BLaER1 (cell line): ENCODE measurements at regions not wholly inside any gene's neighbourhood (a gene's known extent, or its start where the extent isn't known, plus 50 kb on each side); places are given as distances from the start of the nearest gene placed in this dataset.
"Not testable (repeated sequence)": the region's sequence is repeated elsewhere in the genome, so short reads cannot be mapped to it uniquely, and the experiment has no call there.

Experiments
- H3K27ac ChIP-seq: shearing (Covaris generic); formaldehyde crosslinking; 2 replicates; pipeline ENCODE4 v1.8.1; 2022
- H3K27me3 ChIP-seq: shearing (Covaris generic); formaldehyde crosslinking; 2 replicates; pipeline ENCODE4 v1.8.1; 2022
- H3K36me3 ChIP-seq: shearing (Covaris generic); formaldehyde crosslinking; 2 replicates; pipeline ENCODE4 v1.8.1; 2022
- H3K4me1 ChIP-seq: shearing (Covaris generic); formaldehyde crosslinking; 2 replicates; pipeline ENCODE4 v1.8.1; 2022
- H3K4me2 ChIP-seq: shearing (Covaris generic); formaldehyde crosslinking; 2 replicates; pipeline ENCODE4 v1.8.1; 2022
- H3K4me3 ChIP-seq: shearing (Covaris generic); formaldehyde crosslinking; 2 replicates; pipeline ENCODE4 v1.8.1; 2022
- H3K9ac ChIP-seq: shearing (Covaris generic); formaldehyde crosslinking; 2 replicates; pipeline ENCODE4 v1.8.1; 2022
- H3K9me3 ChIP-seq: shearing (Covaris generic); formaldehyde crosslinking; 2 replicates; pipeline ENCODE4 v1.8.1; 2022
- H4K20me1 ChIP-seq: shearing (Covaris generic); formaldehyde crosslinking; 2 replicates; pipeline ENCODE4 v1.8.1; 2022
- Cebpa-rat ChIP-seq: shearing (Covaris generic); IDR thresholded peaks from 2 replicates; pipeline ENCODE4 v1.8.1; 2022

GRCh38 chr12:80018119-80018518 lies 81.2 kb upstream of the OTOGL start:
- Histone ChIP-seq H3K9ac (no peak overlapping the region), H4K20me1 (no peaks in the 10 kb centered on the region), H3K27me3 (no peaks in the 10 kb centered on the region), H3K4me3 (no peak overlapping the region), H3K4me2 (no peak overlapping the region), H3K36me3 (no peaks in the 10 kb centered on the region), H3K9me3 (0 out of 2 replicates have a peak, but pooled peaks cover 6% of the 10 kb centered on the region), H3K27ac (no peak overlapping the region), H3K4me1 (no peaks in the 10 kb centered on the region)
- no peak for TF ChIP-seq Cebpa-rat

- Histone ChIP-seq H3K9me3 (0 out of 2 replicates have a peak, but pooled peaks cover 6% of the 10 kb centered on the region), H3K27me3 (no peaks in the 10 kb centered on the region), H4K20me1 (no peaks in the 10 kb centered on the region), H3K36me3 (no peaks in the 10 kb centered on the region), H3K4me2 (no peak overlapping the region), H3K4me3 (no peak overlapping the region), H3K4me1 (no peaks in the 10 kb centered on the region), H3K27ac (no peak overlapping the region), H3K9ac (no peak overlapping the region)
- no peak for TF ChIP-seq Cebpa-rat
Measured at GRCh38 chr12:80017261-80017870, 82.0 kb upstream of the OTOGL start.

GRCh38 chr12:80016684-80017083 lies 81.8 kb upstream of the PPP1R12A start:
- H3K27ac ChIP-seq, result no peak overlapping the region
- H3K4me1 ChIP-seq, result no peaks in the 10 kb centered on the region
- H3K4me3 ChIP-seq, result no peak overlapping the region
- no peaks in the 10 kb centered on the region for H3K36me3 ChIP-seq
- H3K4me2 ChIP-seq, result no peak overlapping the region
- H3K9me3 ChIP-seq, result 0 out of 2 replicates have a peak, but pooled peaks cover 6% of the 10 kb centered on the region
- no peaks in the 10 kb centered on the region for H3K27me3 ChIP-seq
- no peak for TF ChIP-seq Cebpa-rat
- no peaks in the 10 kb centered on the region for H4K20me1 ChIP-seq
- H3K9ac ChIP-seq, result no peak overlapping the region

- H3K4me3 ChIP-seq, result no peak overlapping the region
- no peaks in the 10 kb centered on the region for H3K36me3 ChIP-seq
- H3K4me2 ChIP-seq, result no peak overlapping the region
- no peak overlapping the region for H3K9ac ChIP-seq
- no peak for TF ChIP-seq Cebpa-rat
- no peaks in the 10 kb centered on the region for H4K20me1 ChIP-seq
- no peaks in the 10 kb centered on the region for H3K27me3 ChIP-seq
- no peaks in the 10 kb centered on the region for H3K4me1 ChIP-seq
- H3K9me3 ChIP-seq, result 0 out of 2 replicates have a peak, but pooled peaks cover 6% of the 10 kb centered on the region
- no peak overlapping the region for H3K27ac ChIP-seq
Measured at GRCh38 chr12:80015660-80016059, 80.8 kb upstream of the PPP1R12A start.

GRCh38 chr12:80003744-80004143 lies 68.8 kb upstream of the PPP1R12A start:
- peak overlapping the region; percentile 43 for H3K4me2 ChIP-seq
- H3K9me3 ChIP-seq, H3K36me3 ChIP-seq, H3K4me3 ChIP-seq, H4K20me1 ChIP-seq, H3K27ac ChIP-seq, H3K9ac ChIP-seq, H3K27me3 ChIP-seq: not testable (repeated sequence)
- H3K4me1 ChIP-seq, result peaks cover 13% of the 10 kb centered on the region

GRCh38 chr12:80001562-80001961 lies 66.7 kb upstream of the PPP1R12A start:
- no peaks in the 10 kb centered on the region; the same call in 1 of the 2 replicates for H3K9me3 ChIP-seq
- no peaks in the 10 kb centered on the region for H3K27me3 ChIP-seq
- H3K36me3 ChIP-seq, result no peaks in the 10 kb centered on the region
- H3K27ac ChIP-seq, result no peak overlapping the region
- no peak overlapping the region for H3K9ac ChIP-seq
- no peak for TF ChIP-seq Cebpa-rat
- no peak overlapping the region for H3K4me2 ChIP-seq
- no peaks in the 10 kb centered on the region for H4K20me1 ChIP-seq
- no peak overlapping the region for H3K4me3 ChIP-seq
- peaks cover 32% of the 10 kb centered on the region for H3K4me1 ChIP-seq

GRCh38 chr12:80000831-80001230 lies 65.9 kb upstream of the PPP1R12A start:
- no peaks in the 10 kb centered on the region for H4K20me1 ChIP-seq
- H3K9me3 ChIP-seq, result no peaks in the 10 kb centered on the region; the same call in 1 of the 2 replicates
- no peak overlapping the region for H3K27ac ChIP-seq
- no peak overlapping the region for H3K4me3 ChIP-seq
- no peaks in the 10 kb centered on the region for H3K27me3 ChIP-seq
- H3K36me3 ChIP-seq, result no peaks in the 10 kb centered on the region
- no peak for TF ChIP-seq Cebpa-rat
- no peak overlapping the region for H3K4me2 ChIP-seq
- H3K9ac ChIP-seq, result no peak overlapping the region
- peaks cover 35% of the 10 kb centered on the region for H3K4me1 ChIP-seq

- no peak overlapping the region for H3K27ac ChIP-seq
- H3K36me3 ChIP-seq, result no peaks in the 10 kb centered on the region
- peaks cover 23% of the 10 kb centered on the region for H3K4me1 ChIP-seq
- no peaks in the 10 kb centered on the region; the same call in 1 of the 2 replicates for H3K9me3 ChIP-seq
- H3K27me3 ChIP-seq, result no peaks in the 10 kb centered on the region
- no peak for TF ChIP-seq Cebpa-rat
- no peak overlapping the region for H3K4me3 ChIP-seq
- H3K9ac ChIP-seq, result no peak overlapping the region
- no peaks in the 10 kb centered on the region for H4K20me1 ChIP-seq
- no peak overlapping the region for H3K4me2 ChIP-seq
Measured at GRCh38 chr12:79998554-79998953, 63.7 kb upstream of the PPP1R12A start.

GRCh38 chr12:79997096-79997791 lies 62.3 kb upstream of the PPP1R12A start:
- H3K27ac ChIP-seq, result no peak overlapping the region
- no peaks in the 10 kb centered on the region for H3K36me3 ChIP-seq
- H3K9ac ChIP-seq, result no peak overlapping the region
- peaks cover 22% of the 10 kb centered on the region for H3K4me1 ChIP-seq
- H3K27me3 ChIP-seq, result no peaks in the 10 kb centered on the region
- H3K4me3 ChIP-seq, result no peak overlapping the region
- H3K9me3 ChIP-seq, result no peaks in the 10 kb centered on the region
- no peaks in the 10 kb centered on the region for H4K20me1 ChIP-seq
- TF ChIP-seq Cebpa-rat, result no peak
- peak overlapping the region; percentile 54 for H3K4me2 ChIP-seq

- H3K9ac ChIP-seq, H3K9me3 ChIP-seq, H3K36me3 ChIP-seq: not testable (repeated sequence)
Measured at GRCh38 chr12:79995385-79996084, 60.6 kb upstream of the PPP1R12A start.

More at GRCh38 chr12:79995385-79996084, 60.6 kb upstream of the PPP1R12A start:
- not testable (repeated sequence) for H3K4me2 ChIP-seq, H3K4me3 ChIP-seq, H4K20me1 ChIP-seq, H3K27me3 ChIP-seq, H3K27ac ChIP-seq
- peaks cover 22% of the 10 kb centered on the region for H3K4me1 ChIP-seq
